ENCODE measurements at regions not wholly inside any gene's neighbourhood (a gene's known extent, or its start where the extent isn't known, plus 50 kb on each side); places are given as distances from the start of the nearest gene placed in this dataset.

- no peak for ATAC-seq (ENCODE audit: low read depth)
- Mint-ChIP-seq H3K9me3 (peaks cover 11% of the 10 kb centered on the region), H3K4me3 (no peak overlapping the region), H3K36me3 (no peaks in the 10 kb centered on the region), H3K27ac (no peak overlapping the region), H3K4me1 (no peaks in the 10 kb centered on the region), H3K27me3 (no peaks in the 10 kb centered on the region)
- DNase-seq (ENCODE audit: low spot score in 2 of 2): no peak
These were observed 1183.4 kb upstream of the AUTS2 start for GRCh38 chr7:68414631-68415425.

GRCh38 chr7:68417002-68417401 is 1181.3 kb upstream of the AUTS2 start:
- ATAC-seq (ENCODE audit: low read depth): no peak
- Mint-ChIP-seq H3K27ac (no peak overlapping the region), H3K4me3 (no peak overlapping the region), H3K36me3 (no peaks in the 10 kb centered on the region), H3K27me3 (no peaks in the 10 kb centered on the region), H3K4me1 (no peaks in the 10 kb centered on the region), H3K9me3 (peaks cover 11% of the 10 kb centered on the region)
- DNase-seq (ENCODE audit: low spot score in 2 of 2): no peak

GRCh38 chr7:68417659-68418058 is 1180.6 kb upstream of the AUTS2 start:
- H3K4me1 Mint-ChIP-seq: no peaks in the 10 kb centered on the region
- no peak overlapping the region for H3K27ac Mint-ChIP-seq
- no peak for DNase-seq (ENCODE audit: low spot score in 2 of 2)
- H3K27me3 Mint-ChIP-seq: no peaks in the 10 kb centered on the region
- ATAC-seq (ENCODE audit: low read depth): no peak
- H3K9me3 Mint-ChIP-seq: peaks cover 8% of the 10 kb centered on the region
- no peaks in the 10 kb centered on the region for H3K36me3 Mint-ChIP-seq
- H3K4me3 Mint-ChIP-seq: no peak overlapping the region

GRCh38 chr7:68420342-68421192 is 1177.7 kb upstream of the AUTS2 start:
- H3K27ac Mint-ChIP-seq: no peak overlapping the region

GRCh38 chr7:68421712-68422111 is 1176.6 kb upstream of the AUTS2 start:
- no peak overlapping the region for H3K27ac Mint-ChIP-seq
- no peaks in the 10 kb centered on the region for H3K36me3 Mint-ChIP-seq
- H3K9me3 Mint-ChIP-seq: peaks cover 6% of the 10 kb centered on the region
- DNase-seq (ENCODE audit: low spot score in 2 of 2): no peak
- H3K4me1 Mint-ChIP-seq: no peaks in the 10 kb centered on the region
- H3K27me3 Mint-ChIP-seq: no peaks in the 10 kb centered on the region
- H3K4me3 Mint-ChIP-seq: no peak overlapping the region
- no peak for ATAC-seq (ENCODE audit: low read depth)

More at GRCh38 chr7:68420342-68421192, 1177.7 kb upstream of the AUTS2 start:
- DNase-seq (ENCODE audit: low spot score in 2 of 2) (no peak), ATAC-seq (ENCODE audit: low read depth) (no peak)
- Mint-ChIP-seq H3K4me3 (no peak overlapping the region), H3K4me1 (no peaks in the 10 kb centered on the region), H3K27me3 (no peaks in the 10 kb centered on the region), H3K36me3 (no peaks in the 10 kb centered on the region), H3K9me3 (peaks cover 6% of the 10 kb centered on the region)

GRCh38 chr7:68422281-68422680 is 1176.0 kb upstream of the AUTS2 start:
- DNase-seq (ENCODE audit: low spot score in 2 of 2) (no peak), ATAC-seq (ENCODE audit: low read depth) (no peak)
- H3K36me3 Mint-ChIP-seq: no peaks in the 10 kb centered on the region
- no peak overlapping the region for H3K4me3 Mint-ChIP-seq
- no peaks in the 10 kb centered on the region for H3K4me1 Mint-ChIP-seq
- H3K27me3 Mint-ChIP-seq: no peaks in the 10 kb centered on the region
- no peak overlapping the region for H3K27ac Mint-ChIP-seq
- peaks cover 7% of the 10 kb centered on the region for H3K9me3 Mint-ChIP-seq

GRCh38 chr7:68423356-68423755 is 1174.9 kb upstream of the AUTS2 start:
- H3K27me3 Mint-ChIP-seq: no peaks in the 10 kb centered on the region
- no peak overlapping the region for H3K27ac Mint-ChIP-seq
- H3K36me3 Mint-ChIP-seq: no peaks in the 10 kb centered on the region
- no peaks in the 10 kb centered on the region for H3K4me1 Mint-ChIP-seq
- peaks cover 2% of the 10 kb centered on the region for H3K9me3 Mint-ChIP-seq
- H3K4me3 Mint-ChIP-seq: no peak overlapping the region
- no peak for DNase-seq (ENCODE audit: low spot score in 2 of 2)
- no peak for ATAC-seq (ENCODE audit: low read depth)

- Mint-ChIP-seq H3K27me3 (no peaks in the 10 kb centered on the region), H3K27ac (no peak overlapping the region), H3K9me3 (peaks cover 4% of the 10 kb centered on the region), H3K4me3 (no peak overlapping the region), H3K4me1 (no peaks in the 10 kb centered on the region), H3K36me3 (no peaks in the 10 kb centered on the region)
- DNase-seq (ENCODE audit: low spot score in 2 of 2) (no peak), ATAC-seq (ENCODE audit: low read depth) (no peak)
These were observed 1173.5 kb upstream of the AUTS2 start for GRCh38 chr7:68424658-68425297.

GRCh38 chr7:68425377-68425776 is 1172.9 kb upstream of the AUTS2 start:
- ATAC-seq (ENCODE audit: low read depth): no peak
- H3K4me1 Mint-ChIP-seq: no peaks in the 10 kb centered on the region
- no peak overlapping the region for H3K4me3 Mint-ChIP-seq
- H3K27me3 Mint-ChIP-seq: no peaks in the 10 kb centered on the region
- H3K9me3 Mint-ChIP-seq: peaks cover 4% of the 10 kb centered on the region
- DNase-seq (ENCODE audit: low spot score in 2 of 2): no peak
- H3K36me3 Mint-ChIP-seq: no peaks in the 10 kb centered on the region
- no peak overlapping the region for H3K27ac Mint-ChIP-seq

- no peak overlapping the region for H3K27ac Mint-ChIP-seq
- peaks cover 3% of the 10 kb centered on the region for H3K27me3 Mint-ChIP-seq
- no peak for DNase-seq (ENCODE audit: low spot score in 2 of 2)
- no peak for ATAC-seq (ENCODE audit: low read depth)
- H3K9me3 Mint-ChIP-seq: peaks cover 10% of the 10 kb centered on the region
- no peak overlapping the region for H3K4me3 Mint-ChIP-seq
- no peaks in the 10 kb centered on the region for H3K4me1 Mint-ChIP-seq
- no peaks in the 10 kb centered on the region for H3K36me3 Mint-ChIP-seq
These were observed 1168.7 kb upstream of the AUTS2 start for GRCh38 chr7:68429411-68430117.

- Mint-ChIP-seq H3K4me1 (no peaks in the 10 kb centered on the region), H3K4me3 (no peak overlapping the region), H3K27ac (no peak overlapping the region), H3K36me3 (no peaks in the 10 kb centered on the region), H3K27me3 (peaks cover 3% of the 10 kb centered on the region), H3K9me3 (peaks cover 14% of the 10 kb centered on the region)
- ATAC-seq (ENCODE audit: low read depth) (no peak), DNase-seq (ENCODE audit: low spot score in 2 of 2) (no peak)
These were observed 1165.7 kb upstream of the AUTS2 start for GRCh38 chr7:68432585-68432984.

- no peaks in the 10 kb centered on the region for H3K36me3 Mint-ChIP-seq
- H3K27me3 Mint-ChIP-seq: peaks cover 3% of the 10 kb centered on the region
- no peak for DNase-seq (ENCODE audit: low spot score in 2 of 2)
- no peak for ATAC-seq (ENCODE audit: low read depth)
- H3K9me3 Mint-ChIP-seq: peaks cover 14% of the 10 kb centered on the region
- H3K27ac Mint-ChIP-seq: no peak overlapping the region
- no peaks in the 10 kb centered on the region for H3K4me1 Mint-ChIP-seq
- H3K4me3 Mint-ChIP-seq: no peak overlapping the region
These were observed 1164.7 kb upstream of the AUTS2 start for GRCh38 chr7:68433462-68434070.

GRCh38 chr7:68434857-68435256 is 1163.4 kb upstream of the AUTS2 start:
- Mint-ChIP-seq H3K4me3 (no peak overlapping the region), H3K4me1 (no peaks in the 10 kb centered on the region), H3K36me3 (no peaks in the 10 kb centered on the region), H3K9me3 (peaks cover 17% of the 10 kb centered on the region), H3K27ac (no peak overlapping the region), H3K27me3 (peaks cover 3% of the 10 kb centered on the region)
- ATAC-seq (ENCODE audit: low read depth): no peak
- DNase-seq (ENCODE audit: low spot score in 2 of 2): no peak

All from memory B cell (primary cell).